ENCODE measurements at regions not wholly inside any gene's neighbourhood (a gene's known extent, or its start where the extent isn't known, plus 50 kb on each side); places are given as distances from the start of the nearest gene placed in this dataset.

DNA sequence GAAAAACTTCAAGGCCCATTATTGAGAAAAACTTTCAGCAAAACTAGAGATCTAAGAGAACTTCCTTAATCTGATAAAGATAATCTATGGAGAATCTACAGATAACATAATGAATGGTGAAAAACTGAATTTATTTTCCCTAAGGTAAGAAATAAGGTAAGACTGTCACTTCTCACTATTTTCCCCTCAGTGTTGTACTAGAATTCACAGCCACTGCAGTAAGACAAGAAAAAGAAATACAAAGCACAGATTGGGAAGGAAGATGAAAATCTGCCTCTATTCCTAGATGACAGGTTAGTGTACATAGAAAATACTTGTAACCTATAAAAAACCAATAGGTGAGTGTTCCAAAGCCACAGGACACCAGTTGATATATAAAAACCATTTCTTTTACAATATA, 220.7 kb upstream of the SHH start:
- TF ChIP-seq, protein P1, sequence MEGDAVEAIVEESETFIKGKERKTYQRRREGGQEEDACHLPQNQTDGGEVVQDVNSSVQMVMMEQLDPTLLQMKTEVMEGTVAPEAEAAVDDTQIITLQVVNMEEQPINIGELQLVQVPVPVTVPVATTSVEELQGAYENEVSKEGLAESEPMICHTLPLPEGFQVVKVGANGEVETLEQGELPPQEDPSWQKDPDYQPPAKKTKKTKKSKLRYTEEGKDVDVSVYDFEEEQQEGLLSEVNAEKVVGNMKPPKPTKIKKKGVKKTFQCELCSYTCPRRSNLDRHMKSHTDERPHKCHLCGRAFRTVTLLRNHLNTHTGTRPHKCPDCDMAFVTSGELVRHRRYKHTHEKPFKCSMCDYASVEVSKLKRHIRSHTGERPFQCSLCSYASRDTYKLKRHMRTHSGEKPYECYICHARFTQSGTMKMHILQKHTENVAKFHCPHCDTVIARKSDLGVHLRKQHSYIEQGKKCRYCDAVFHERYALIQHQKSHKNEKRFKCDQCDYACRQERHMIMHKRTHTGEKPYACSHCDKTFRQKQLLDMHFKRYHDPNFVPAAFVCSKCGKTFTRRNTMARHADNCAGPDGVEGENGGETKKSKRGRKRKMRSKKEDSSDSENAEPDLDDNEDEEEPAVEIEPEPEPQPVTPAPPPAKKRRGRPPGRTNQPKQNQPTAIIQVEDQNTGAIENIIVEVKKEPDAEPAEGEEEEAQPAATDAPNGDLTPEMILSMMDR (IDR thresholded peaks at IDR 0.05), result no peak

DNA sequence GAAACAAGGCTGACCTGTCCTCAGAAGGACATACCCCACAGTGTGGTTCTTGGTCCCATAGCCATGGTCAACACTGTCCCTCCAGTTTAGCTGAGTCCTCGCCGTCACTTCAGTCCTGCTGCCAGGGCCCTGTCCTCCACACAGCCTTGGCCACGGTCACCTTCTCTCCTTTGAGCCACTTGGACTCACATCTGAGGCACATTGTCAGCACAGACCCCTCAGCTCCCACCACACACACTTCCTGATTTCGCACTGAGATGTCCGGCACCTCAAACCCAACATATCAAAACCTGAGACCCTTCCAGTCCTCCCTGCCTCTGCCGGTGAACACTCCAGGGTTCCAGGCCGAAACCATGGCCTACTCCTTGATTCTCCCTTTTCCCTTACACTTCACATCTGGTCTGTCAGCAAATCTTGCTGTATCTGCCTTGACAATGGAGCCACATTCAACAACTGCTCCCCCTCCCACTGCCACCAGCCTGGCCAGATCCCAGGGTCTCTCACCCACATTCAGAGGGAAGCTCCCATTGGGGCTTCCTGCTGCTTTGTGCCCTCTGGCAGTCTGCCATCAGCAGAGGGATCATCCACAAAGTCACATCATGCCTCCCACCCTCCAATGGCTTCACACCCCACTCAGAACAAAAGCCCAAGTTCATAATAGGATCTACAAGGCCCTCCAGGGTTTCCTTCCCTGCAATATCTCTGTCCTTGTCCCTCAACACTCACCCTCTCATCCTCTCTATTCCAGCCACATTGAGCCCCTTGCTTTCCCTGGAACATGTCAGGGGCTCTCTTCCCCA, 219.6 kb upstream of the SHH start:
- TF ChIP-seq, protein P1 (IDR thresholded peaks at IDR 0.05), result no peak

GRCh38 chr7:156029460-156030007, 217.3 kb upstream of the SHH start:
- TF ChIP-seq, protein P1 (IDR thresholded peaks at IDR 0.05), result no peak

GRCh38 chr7:156028521-156028920, 216.3 kb upstream of the SHH start:
- TF ChIP-seq, protein P1 (IDR thresholded peaks at IDR 0.05), result no peak

DNA sequence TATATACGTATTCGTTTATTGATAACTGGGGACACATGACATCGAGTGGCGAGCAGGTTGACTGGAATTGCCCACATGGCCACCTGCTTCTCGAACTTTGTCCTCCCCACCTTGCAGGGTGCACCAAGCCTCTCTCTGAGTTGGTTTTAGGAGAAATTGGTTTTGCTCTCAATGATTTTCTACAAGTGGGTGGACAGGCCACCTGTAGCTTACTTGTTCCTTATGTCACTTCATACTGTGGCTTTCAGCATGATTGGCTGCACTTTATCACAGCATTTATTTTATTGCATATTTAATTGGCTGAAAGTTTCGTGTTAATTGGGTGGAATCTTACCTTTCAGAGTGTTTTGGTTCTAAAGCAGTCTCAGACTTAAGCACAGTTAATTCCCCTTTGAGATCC, 215.6 kb upstream of the SHH start:
- TF ChIP-seq, protein P1 (IDR thresholded peaks at IDR 0.05), result no peak

- TF ChIP-seq, protein P1 (IDR thresholded peaks at IDR 0.05), result no peak
Measured at GRCh38 chr7:156026603-156027002, 214.3 kb upstream of the SHH start.

GRCh38 chr7:156026076-156026600, 213.9 kb upstream of the SHH start:
- TF ChIP-seq, protein P1 (IDR thresholded peaks at IDR 0.05), result no peak
